ENCODE measurements at regions not wholly inside any gene's neighbourhood (a gene's known extent, or its start where the extent isn't known, plus 50 kb on each side); places are given as distances from the start of the nearest gene placed in this dataset.

- no peaks in the 10 kb centered on the region for H3K9me3 ChIP-seq (ENCODE audit: control insufficient read depth, insufficient read depth, low read depth, low read length)
- no peak overlapping the region for H3K4me3 ChIP-seq (replicated peaks in 1 of 4; ENCODE audit: control extremely low read depth in 1 of 4, insufficient read depth in 1 of 4, low read depth in 3 of 4, low read length in 4 of 4)
- no peaks in the 10 kb centered on the region for H3K27me3 ChIP-seq (ENCODE audit: control insufficient read depth, insufficient read depth, low read length)
- DNase-seq (ENCODE audit: low read depth in 2 of 2), result no peak
- no peak overlapping the region for H3K4me2 ChIP-seq (ENCODE audit: extremely low read depth, insufficient read depth, low read length)
- H3K4me1 ChIP-seq (ENCODE audit: control insufficient read depth, extremely low read depth, insufficient read depth, low read length), result no peaks in the 10 kb centered on the region
- H2AFZ ChIP-seq (ENCODE audit: low read length), result no peak overlapping the region
- H3K27ac ChIP-seq (ENCODE audit: insufficient read depth, low read length), result no peak overlapping the region
- H3K36me3 ChIP-seq (ENCODE audit: control insufficient read depth, insufficient read depth, low read length), result no peaks in the 10 kb centered on the region
- no peak for TF ChIP-seq CTCF (conservative IDR thresholded peaks at IDR 0.05 in 1 of 2, IDR thresholded peaks at IDR 0.05 in 1 of 2; ENCODE audit: low read depth in 1 of 2, low read length in 2 of 2)
- no peak for TF ChIP-seq EZH2 (IDR thresholded peaks at IDR 0.05; ENCODE audit: low read length, missing control alignments)
- H3K79me2 ChIP-seq (ENCODE audit: control insufficient read depth, insufficient read depth, low read length), result no peaks in the 10 kb centered on the region
- no peak overlapping the region for H3K9ac ChIP-seq (ENCODE audit: insufficient read depth, low read length)
- H4K20me1 ChIP-seq (ENCODE audit: control insufficient read depth, extremely low read depth, insufficient read depth, low read length), result no peaks in the 10 kb centered on the region
These were observed 481.0 kb upstream of the MYT1L start for GRCh38 chr2:2812117-2812516.

- H3K9me3 ChIP-seq (ENCODE audit: control insufficient read depth, insufficient read depth, low read depth, low read length), result no peaks in the 10 kb centered on the region
- DNase-seq (ENCODE audit: low read depth in 2 of 2), result no peak
These were observed 479.4 kb upstream of the MYT1L start for GRCh38 chr2:2810504-2810903.

GRCh38 chr2:2809771-2810170 lies 478.7 kb upstream of the MYT1L start:
- Histone ChIP-seq H2AFZ (ENCODE audit: low read length) (no peak overlapping the region), H3K27me3 (ENCODE audit: control insufficient read depth, insufficient read depth, low read length) (no peaks in the 10 kb centered on the region), H3K9me3 (ENCODE audit: control insufficient read depth, insufficient read depth, low read depth, low read length) (no peaks in the 10 kb centered on the region), H3K4me3 (replicated peaks in 1 of 4; ENCODE audit: control extremely low read depth in 1 of 4, insufficient read depth in 1 of 4, low read depth in 3 of 4, low read length in 4 of 4) (no peak overlapping the region), H3K36me3 (ENCODE audit: control insufficient read depth, insufficient read depth, low read length) (no peaks in the 10 kb centered on the region), H4K20me1 (ENCODE audit: control insufficient read depth, extremely low read depth, insufficient read depth, low read length) (no peaks in the 10 kb centered on the region), H3K27ac (ENCODE audit: insufficient read depth, low read length) (no peak overlapping the region), H3K4me2 (ENCODE audit: extremely low read depth, insufficient read depth, low read length) (no peak overlapping the region), H3K79me2 (ENCODE audit: control insufficient read depth, insufficient read depth, low read length) (no peaks in the 10 kb centered on the region), H3K4me1 (ENCODE audit: control insufficient read depth, extremely low read depth, insufficient read depth, low read length) (no peaks in the 10 kb centered on the region), H3K9ac (ENCODE audit: insufficient read depth, low read length) (no peak overlapping the region)
- TF ChIP-seq EZH2 (IDR thresholded peaks at IDR 0.05; ENCODE audit: low read length, missing control alignments), result no peak
- TF ChIP-seq CTCF (conservative IDR thresholded peaks at IDR 0.05 in 1 of 2, IDR thresholded peaks at IDR 0.05 in 1 of 2; ENCODE audit: low read depth in 1 of 2, low read length in 2 of 2), result no peak
- no peak for DNase-seq (ENCODE audit: low read depth in 2 of 2)

More at GRCh38 chr2:2810504-2810903, 479.4 kb upstream of the MYT1L start:
- no peak overlapping the region for H3K9ac ChIP-seq (ENCODE audit: insufficient read depth, low read length)
- H3K36me3 ChIP-seq (ENCODE audit: control insufficient read depth, insufficient read depth, low read length), result no peaks in the 10 kb centered on the region
- no peaks in the 10 kb centered on the region for H3K27me3 ChIP-seq (ENCODE audit: control insufficient read depth, insufficient read depth, low read length)
- no peak overlapping the region for H3K4me2 ChIP-seq (ENCODE audit: extremely low read depth, insufficient read depth, low read length)
- H3K27ac ChIP-seq (ENCODE audit: insufficient read depth, low read length), result no peak overlapping the region
- no peaks in the 10 kb centered on the region for H4K20me1 ChIP-seq (ENCODE audit: control insufficient read depth, extremely low read depth, insufficient read depth, low read length)
- no peaks in the 10 kb centered on the region for H3K4me1 ChIP-seq (ENCODE audit: control insufficient read depth, extremely low read depth, insufficient read depth, low read length)
- TF ChIP-seq EZH2 (IDR thresholded peaks at IDR 0.05; ENCODE audit: low read length, missing control alignments) (no peak), CTCF (conservative IDR thresholded peaks at IDR 0.05 in 1 of 2, IDR thresholded peaks at IDR 0.05 in 1 of 2; ENCODE audit: low read depth in 1 of 2, low read length in 2 of 2) (no peak)
- H3K4me3 ChIP-seq (replicated peaks in 1 of 4; ENCODE audit: control extremely low read depth in 1 of 4, insufficient read depth in 1 of 4, low read depth in 3 of 4, low read length in 4 of 4), result no peak overlapping the region
- no peak overlapping the region for H2AFZ ChIP-seq (ENCODE audit: low read length)
- no peaks in the 10 kb centered on the region for H3K79me2 ChIP-seq (ENCODE audit: control insufficient read depth, insufficient read depth, low read length)

All from fibroblast of lung (primary cell).